ENCODE measurements at regions not wholly inside any gene's neighbourhood (a gene's known extent, or its start where the extent isn't known, plus 50 kb on each side); places are given as distances from the start of the nearest gene placed in this dataset.

- TF ChIP-seq, protein P1, sequence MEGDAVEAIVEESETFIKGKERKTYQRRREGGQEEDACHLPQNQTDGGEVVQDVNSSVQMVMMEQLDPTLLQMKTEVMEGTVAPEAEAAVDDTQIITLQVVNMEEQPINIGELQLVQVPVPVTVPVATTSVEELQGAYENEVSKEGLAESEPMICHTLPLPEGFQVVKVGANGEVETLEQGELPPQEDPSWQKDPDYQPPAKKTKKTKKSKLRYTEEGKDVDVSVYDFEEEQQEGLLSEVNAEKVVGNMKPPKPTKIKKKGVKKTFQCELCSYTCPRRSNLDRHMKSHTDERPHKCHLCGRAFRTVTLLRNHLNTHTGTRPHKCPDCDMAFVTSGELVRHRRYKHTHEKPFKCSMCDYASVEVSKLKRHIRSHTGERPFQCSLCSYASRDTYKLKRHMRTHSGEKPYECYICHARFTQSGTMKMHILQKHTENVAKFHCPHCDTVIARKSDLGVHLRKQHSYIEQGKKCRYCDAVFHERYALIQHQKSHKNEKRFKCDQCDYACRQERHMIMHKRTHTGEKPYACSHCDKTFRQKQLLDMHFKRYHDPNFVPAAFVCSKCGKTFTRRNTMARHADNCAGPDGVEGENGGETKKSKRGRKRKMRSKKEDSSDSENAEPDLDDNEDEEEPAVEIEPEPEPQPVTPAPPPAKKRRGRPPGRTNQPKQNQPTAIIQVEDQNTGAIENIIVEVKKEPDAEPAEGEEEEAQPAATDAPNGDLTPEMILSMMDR (IDR thresholded peaks at IDR 0.05 in 4 of 5, conservative IDR thresholded peaks at IDR 0.05 in 1 of 5), result no peak
- TF ChIP-seq POLR2A (IDR thresholded peaks at IDR 0.05), result no peak
These were observed 1213.1 kb downstream of the DNAJB9 start for GRCh38 chr7:109782806-109783205.
